GM21528 (cell line): ENCODE measurements at regions not wholly inside any gene's neighbourhood (a gene's known extent, or its start where the extent isn't known, plus 50 kb on each side); places are given as distances from the start of the nearest gene placed in this dataset.

Experiments
- ATAC-seq: cut with Tn5 transposase; IDR thresholded peaks from one replicate; pipeline ENCODE4 v1.9.1; 2021; ENCODE audit warnings: mild to moderate bottlenecking, moderate library complexity; ENCODE audit not compliant: unreplicated experiment, low FRiP score

- ATAC-seq = no peak
These were observed 291.2 kb upstream of the DMRT1 start for GRCh38 chr9:550333-550732.

DNA sequence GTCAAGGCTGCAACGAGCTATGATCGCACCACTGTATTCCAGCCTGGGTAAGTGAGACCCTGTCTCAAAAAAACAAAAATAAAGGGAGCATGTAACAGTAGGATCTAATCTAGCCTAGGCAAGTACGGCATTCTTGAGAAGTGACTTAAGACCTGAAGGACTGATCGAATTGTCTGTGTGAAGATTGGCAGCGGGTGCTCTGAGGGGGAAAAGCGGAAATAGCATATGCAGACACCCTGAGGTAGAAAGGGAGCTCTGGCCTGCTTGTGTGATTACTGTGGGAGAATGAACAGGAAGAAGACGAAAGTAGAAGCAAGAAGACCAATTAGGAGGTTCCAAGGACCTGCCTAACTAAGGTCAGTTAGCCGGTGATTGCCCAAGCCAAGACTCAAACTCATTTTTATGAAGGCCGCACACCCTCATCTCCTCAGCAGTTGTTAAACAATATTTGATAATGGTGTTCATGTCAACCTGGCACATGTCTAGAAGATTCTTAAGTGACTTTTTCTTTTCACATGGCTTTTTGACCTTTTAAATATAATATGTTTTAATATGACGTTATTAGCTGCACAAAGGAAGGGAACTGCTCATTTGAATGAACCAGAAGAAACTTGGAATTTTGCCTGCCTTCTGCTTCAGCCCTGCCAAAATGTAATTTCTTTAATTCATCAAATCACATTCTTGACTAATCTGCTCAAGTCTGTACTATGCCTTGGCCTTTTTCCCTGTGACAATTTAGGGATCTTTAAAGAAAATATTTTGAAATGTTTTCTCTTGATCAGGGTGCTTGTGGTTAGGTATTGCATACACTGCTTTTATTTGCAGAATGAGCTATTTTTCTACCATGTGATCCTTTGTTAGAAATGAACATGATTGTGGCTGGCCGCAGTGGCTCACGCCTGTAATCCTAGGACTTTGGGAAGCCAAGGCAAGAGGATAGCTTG, 289.2 kb upstream of the DMRT1 start:
- no peak for ATAC-seq

- no peak for ATAC-seq
These were observed 286.0 kb upstream of the DMRT1 start for GRCh38 chr9:555493-555892.

DNA sequence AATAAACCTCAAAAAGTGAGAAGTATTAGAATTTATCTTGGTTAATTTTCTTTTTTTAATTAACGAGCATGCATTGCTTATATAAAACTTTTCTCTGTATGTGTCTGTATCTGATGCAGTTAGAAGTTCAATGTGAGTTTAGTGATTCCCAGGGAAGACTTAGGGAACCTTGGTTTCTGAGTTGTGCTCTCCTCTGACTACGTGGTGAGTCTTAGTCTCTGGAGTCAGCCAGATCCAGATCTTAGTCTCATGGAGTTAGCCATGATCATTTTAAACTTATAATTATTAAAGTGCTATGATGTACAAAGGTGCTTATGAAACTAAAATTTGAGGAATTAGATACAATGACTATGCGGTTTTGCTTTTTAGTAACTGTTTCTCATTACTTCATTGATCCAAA, 285.3 kb upstream of the DMRT1 start:
- ATAC-seq = no peak

DNA sequence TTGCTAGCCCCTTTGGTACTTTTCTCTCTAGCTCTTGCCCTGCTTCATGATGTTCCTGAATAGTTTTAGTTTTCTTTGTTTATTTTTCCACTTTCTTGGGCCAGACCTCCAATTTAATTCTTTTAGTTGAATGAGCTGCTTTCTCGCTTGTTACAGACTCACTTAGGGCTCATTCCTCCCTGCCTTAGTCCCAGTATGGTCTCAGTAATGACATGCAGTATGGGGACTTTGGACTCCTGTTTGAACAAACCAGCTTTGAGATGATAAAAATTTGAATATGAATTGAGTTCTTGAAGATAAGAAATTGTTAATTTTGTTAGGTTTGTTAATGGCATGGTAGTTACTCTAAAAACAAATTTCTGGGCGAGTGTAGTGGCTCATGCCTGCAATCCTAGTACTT, 284.8 kb upstream of the DMRT1 start:
- ATAC-seq = no peak

DNA sequence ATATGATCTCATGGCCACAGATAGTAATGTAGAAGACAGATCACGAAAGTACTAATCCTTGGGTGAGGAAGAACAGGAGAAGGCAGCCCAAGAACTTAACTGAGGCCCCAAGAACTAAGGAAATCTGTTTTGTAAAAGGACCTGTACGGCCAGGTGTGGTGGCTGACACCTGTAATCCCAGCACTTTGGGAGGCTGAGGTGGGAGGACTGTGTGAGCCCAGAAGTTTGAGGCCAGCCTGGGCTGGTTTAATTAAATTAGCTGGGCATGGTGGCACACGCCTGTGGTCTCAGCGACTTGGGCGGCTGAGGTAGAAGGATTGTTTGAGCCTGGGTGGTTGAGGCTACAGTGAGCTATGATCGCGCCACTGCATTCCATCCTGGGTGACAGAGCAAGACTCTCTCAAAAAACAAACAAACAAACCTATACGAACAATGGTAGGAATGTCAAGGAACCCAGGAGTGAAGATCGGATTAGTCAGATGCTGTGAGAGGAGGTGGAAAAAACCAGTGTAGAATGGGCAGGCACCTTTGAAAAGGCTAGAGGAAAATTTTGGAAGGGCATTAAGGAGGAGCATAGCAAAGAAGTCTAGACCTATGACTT, 283.8 kb upstream of the DMRT1 start:
- ATAC-seq = no peak

DNA sequence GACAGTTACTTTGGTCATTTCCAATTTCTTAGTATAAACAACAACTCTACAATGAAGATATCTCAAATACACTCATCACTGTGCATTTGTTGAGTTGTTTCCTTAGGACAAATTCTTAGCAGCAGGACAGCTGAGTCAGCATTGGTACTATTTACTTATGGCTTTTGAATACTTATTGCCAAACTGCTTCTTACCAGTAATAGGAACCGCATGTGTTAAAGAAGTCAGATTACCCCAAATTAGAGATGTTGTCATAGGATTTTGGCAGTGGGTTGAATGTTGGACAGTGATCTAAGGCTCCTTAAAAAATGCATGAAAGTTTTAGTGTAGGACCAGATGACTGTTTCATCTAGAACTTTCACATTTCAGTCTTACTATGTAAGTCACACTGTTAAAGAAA, 280.1 kb upstream of the DMRT1 start:
- no peak for ATAC-seq

- no peak for ATAC-seq
These were observed 278.3 kb upstream of the DMRT1 start for GRCh38 chr9:563200-563599.

DNA sequence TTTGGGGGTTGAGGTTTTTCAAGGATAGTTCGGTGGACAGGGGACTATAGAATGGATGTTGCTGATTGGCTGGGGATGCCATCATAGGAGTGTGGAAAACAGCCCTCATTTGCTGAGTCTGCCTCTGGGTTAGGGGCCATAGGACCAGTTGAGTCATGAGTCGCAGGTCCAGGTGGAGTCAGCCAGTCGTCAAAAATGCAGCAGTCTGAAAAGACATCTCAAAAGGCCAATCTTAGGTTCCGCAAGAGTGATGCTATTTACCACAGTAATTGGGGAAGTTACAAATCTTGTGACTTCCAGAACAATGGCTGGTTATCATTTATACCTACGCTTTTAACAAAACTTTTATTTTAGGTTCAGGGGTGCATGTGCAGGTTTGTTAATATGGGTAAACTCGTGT, 276.0 kb upstream of the DMRT1 start:
- no peak for ATAC-seq

DNA sequence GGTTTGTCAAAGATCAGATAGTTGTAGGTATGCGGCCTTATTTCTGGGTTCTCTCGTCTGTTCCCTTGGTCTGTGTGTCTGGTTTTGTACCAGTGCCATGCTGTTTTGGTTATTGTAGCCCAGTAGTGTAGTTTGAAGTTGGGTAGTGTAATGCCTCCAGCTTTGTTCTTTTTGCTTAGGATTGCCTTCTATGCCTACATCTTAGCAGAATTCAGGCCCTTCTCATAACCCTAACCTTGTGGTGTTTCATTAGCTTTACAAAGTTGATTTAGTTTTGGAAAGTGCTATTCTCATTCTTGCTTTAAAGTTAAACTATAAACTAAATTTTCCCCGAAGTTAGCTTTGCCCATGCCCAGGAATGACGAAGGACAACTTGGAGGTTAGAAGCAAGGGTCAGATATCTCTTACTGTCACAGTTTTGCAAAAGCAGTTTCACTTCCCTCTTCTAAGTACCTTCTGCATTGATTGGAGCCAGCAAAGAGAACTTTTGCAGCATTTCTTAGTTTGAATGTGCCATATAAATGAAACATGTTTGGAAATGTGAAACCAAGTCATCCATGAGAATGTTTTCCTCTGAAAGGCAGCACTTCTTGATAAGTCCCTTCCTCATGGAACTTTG, 274.3 kb upstream of the DMRT1 start:
- ATAC-seq = peak; percentile 88

GRCh38 chr9:567747-568305, 273.7 kb upstream of the DMRT1 start:
- ATAC-seq = peak; percentile 12

DNA sequence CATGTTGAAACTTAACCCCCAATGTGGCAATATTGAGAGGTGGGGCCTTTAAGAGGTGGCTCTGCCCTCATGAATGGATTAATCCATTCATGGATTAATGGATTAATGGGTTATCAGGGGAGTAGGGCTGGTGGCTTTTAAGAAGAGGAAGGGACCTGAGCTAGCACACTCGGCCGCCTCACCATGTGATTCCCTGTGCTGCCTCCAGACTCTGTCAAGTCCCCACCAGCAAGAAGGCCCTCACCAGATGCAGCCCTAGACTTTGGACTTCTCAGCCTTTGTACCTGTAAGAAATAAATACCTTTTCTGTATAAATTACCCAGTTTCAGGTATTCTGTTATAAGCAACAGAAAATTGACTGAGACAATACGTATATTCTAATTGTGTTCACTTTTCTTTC, 272.2 kb upstream of the DMRT1 start:
- ATAC-seq = no peak

GRCh38 chr9:570187-570586, 271.3 kb upstream of the DMRT1 start:
- ATAC-seq = no peak

DNA sequence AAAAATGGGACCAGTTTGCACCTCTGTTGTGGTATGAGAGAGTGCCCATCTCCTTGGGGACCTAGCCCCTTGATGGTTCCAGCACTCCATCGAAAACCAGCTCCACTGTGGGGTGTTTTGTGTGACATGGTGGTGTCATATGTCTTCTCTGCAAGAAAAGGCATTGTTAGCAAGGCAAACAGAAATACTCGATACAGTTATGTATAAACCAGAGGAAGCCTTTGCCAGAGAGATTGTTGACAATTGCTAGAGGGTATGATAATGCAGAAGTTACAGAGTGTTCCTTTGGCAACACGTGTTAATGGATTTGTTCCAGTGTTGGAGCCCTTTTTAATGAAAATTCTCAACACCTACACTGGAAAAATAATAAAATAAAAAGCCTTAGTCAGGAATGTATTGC, 270.4 kb upstream of the DMRT1 start:
- no peak for ATAC-seq

GRCh38 chr9:571741-572140, 269.8 kb upstream of the DMRT1 start:
- no peak for ATAC-seq

DNA sequence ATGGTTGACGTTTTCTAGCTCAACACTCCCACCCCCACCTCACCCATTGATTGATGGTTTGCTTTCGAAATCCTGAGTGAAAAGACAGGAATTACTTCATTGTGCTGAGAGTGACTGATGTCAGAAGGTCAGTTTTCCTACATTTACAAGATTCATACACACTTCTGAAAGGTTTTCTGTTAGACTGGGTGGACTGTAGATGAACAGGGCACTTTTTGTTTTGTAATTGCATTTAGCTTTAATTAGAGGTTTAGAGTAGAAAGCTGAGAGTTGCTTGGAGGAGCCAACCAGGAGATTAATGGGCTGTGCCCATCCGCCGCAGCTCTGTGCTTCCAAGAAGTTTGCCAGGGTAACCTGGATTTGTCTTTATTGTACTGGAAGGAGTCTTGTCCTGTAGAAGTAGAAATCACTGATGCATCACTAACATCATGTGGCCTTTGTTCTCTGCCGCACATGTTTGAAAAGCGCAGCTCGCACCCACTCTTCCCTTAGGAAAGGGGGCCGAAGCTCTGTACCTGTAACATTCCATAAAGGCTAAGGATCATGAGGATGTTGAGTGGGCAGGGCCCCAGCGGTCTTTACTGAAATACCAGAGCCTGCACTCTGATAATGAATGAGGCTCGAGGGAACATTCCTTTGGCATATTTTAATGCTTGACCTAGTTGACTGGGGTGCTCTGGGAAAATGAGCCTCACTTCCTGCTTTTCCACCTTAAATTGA, 267.6 kb upstream of the DMRT1 start:
- no peak for ATAC-seq

GRCh38 chr9:575139-575538, 266.4 kb upstream of the DMRT1 start:
- ATAC-seq = no peak

DNA sequence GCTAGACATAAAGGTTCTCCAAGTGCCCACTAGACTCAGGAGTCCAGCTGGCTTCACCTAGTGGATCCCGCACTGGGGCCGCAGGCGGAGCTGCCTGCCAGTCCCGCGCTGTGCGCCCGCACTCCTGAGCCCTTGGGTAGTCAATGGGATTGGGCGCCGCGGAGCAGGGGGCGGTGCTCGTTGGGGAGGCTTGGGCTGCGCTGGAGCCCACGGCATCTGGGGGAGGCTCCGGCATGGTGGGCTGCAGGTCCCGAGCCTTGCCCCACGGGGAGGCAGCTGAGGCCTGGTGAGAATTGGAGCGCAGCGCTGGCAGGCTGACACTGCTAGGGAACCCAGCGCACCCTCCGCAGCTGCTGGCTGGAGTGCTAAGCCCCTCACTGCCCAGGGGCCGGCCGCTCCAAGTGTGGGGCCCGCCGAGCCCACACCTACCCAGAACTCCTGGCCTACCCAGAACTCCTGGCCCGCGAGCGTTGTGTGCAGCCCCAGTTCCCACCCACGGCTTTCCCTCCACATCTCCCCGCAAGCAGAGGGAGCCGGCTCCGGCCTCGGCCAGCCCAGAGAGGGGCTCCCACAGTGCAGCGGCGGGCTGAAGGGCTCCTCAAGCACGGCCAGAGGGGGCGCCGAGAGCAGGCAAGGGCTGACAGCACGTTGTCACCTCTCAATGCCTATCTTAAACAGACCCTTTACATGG, 260.7 kb upstream of the DMRT1 start:
- ATAC-seq = no peak

DNA sequence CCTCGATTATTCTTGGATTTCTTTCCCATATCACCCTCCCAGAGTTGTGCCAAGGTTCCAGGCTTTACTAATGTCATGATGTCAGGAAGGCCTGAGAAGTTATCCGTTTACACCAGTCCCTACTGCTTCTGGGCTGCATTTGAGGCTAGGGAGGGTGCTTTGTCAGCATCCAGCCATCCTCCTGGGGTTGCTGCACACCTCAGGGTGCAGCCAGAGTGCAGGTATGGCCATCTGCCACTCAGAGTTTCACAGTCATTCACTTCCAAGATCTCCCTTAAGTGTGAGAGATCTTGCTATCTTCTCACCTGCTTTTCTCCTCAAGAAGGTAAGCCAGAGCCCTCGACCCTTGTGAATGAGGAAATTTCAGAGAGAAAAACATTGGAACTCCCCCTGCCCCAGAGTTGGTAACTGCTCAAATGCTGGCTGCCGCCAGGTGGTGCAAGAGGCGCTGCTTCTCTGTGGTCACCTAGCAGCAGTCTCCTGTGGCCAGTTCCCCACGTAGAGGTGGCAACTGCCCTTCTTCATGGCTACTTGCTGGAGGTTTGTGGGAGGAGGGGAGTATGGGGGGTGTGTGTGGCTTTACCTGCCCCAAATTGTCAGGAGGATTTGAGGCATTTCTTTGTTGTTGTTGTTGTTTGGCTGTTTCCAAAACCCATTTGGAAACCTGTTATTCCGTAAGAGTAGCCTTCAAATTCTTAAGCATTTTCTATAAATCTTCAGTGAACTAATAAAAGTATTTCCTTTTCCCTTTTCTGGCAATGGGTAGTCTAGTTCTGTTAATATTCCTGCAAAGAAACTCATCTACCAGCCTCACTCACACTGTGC, 259.6 kb upstream of the DMRT1 start:
- no peak for ATAC-seq
